GM12875 (cell line): ENCODE measurements at regions not wholly inside any gene's neighbourhood (a gene's known extent, or its start where the extent isn't known, plus 50 kb on each side); places are given as distances from the start of the nearest gene placed in this dataset.

Experiments
- H3K4me3 ChIP-seq: one replicate; pipeline ENCODE4 v1.5.1; 2011; ENCODE audit warnings: low read depth, low read length, control low read depth
- TF ChIP-seq, protein P1 (sequence below): IDR thresholded peaks from 2 replicates; pipeline ENCODE4 v1.5.1; 2011; ENCODE audit warnings: low read depth, mild to moderate bottlenecking, control low read depth, inconsistent platforms, low read length, moderate library complexity, borderline replicate concordance; ENCODE audit not compliant: insufficient read depth

DNA sequence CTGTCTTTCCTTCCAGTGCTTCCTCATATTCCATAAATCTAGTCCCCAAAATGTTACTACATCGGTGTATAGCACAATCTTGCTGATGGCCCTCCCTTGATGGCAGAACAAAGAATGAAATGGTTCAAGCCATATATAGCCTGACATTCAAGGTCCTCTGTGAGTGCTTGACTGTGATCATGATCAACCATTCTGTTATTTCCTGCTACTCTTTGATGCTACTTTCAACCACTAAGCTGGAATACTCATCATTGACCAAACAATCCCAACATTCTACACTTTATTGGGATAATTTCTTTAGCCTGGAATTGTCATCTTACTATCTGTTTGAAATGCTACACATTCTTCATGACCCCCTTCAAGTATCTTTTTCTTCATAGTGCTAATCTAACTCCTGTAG is 633.9 kb downstream of the PLCL1 start:
- TF ChIP-seq, protein P1, sequence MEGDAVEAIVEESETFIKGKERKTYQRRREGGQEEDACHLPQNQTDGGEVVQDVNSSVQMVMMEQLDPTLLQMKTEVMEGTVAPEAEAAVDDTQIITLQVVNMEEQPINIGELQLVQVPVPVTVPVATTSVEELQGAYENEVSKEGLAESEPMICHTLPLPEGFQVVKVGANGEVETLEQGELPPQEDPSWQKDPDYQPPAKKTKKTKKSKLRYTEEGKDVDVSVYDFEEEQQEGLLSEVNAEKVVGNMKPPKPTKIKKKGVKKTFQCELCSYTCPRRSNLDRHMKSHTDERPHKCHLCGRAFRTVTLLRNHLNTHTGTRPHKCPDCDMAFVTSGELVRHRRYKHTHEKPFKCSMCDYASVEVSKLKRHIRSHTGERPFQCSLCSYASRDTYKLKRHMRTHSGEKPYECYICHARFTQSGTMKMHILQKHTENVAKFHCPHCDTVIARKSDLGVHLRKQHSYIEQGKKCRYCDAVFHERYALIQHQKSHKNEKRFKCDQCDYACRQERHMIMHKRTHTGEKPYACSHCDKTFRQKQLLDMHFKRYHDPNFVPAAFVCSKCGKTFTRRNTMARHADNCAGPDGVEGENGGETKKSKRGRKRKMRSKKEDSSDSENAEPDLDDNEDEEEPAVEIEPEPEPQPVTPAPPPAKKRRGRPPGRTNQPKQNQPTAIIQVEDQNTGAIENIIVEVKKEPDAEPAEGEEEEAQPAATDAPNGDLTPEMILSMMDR = no peak
- H3K4me3 ChIP-seq = no peak overlapping the region

DNA sequence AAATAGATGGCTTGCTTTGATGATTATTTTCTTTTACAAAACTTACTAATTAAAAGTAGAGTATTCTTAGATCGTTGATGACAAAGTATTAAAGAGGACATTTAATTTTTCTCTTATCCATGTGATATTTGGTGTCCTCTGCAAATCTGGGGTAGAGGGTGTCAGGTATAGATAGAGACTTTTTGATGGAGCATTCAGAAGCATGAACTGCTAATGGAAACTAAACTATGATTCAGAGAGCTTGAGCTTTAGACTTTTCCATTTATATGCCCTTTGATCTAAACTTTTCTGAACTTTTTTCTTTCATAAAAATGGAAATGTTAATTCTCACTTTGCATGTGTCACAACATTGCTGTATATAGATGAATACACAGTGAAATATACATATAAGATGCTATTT is 619.7 kb downstream of the PLCL1 start:
- H3K4me3 ChIP-seq = no peak overlapping the region
- TF ChIP-seq, protein P1 = no peak

- TF ChIP-seq, protein P1 = no peak
- no peak overlapping the region for H3K4me3 ChIP-seq
Observed at GRCh38 chr2:198417836-198418235, 613.4 kb downstream of the PLCL1 start.

GRCh38 chr2:198414976-198415375 is 610.6 kb downstream of the PLCL1 start:
- TF ChIP-seq, protein P1 = no peak

GRCh38 chr2:198411936-198412335 is 607.5 kb downstream of the PLCL1 start:
- H3K4me3 ChIP-seq = no peak overlapping the region
- TF ChIP-seq, protein P1 = no peak

More at GRCh38 chr2:198414976-198415375, 610.6 kb downstream of the PLCL1 start:
- no peak overlapping the region for H3K4me3 ChIP-seq

- TF ChIP-seq, protein P1 = no peak
- no peak overlapping the region for H3K4me3 ChIP-seq
Observed at GRCh38 chr2:198408171-198408570, 603.8 kb downstream of the PLCL1 start.

- TF ChIP-seq, protein P1 = no peak
- H3K4me3 ChIP-seq = no peak overlapping the region
Observed at GRCh38 chr2:198405311-198405710, 600.9 kb downstream of the PLCL1 start.
